CD4-positive, alpha-beta T cell treated with Interferon gamma for 1 hour (primary cell): ENCODE measurements at regions not wholly inside any gene's neighbourhood (a gene's known extent, or its start where the extent isn't known, plus 50 kb on each side); places are given as distances from the start of the nearest gene placed in this dataset.
"Not testable (repeated sequence)": the region's sequence is repeated elsewhere in the genome, so short reads cannot be mapped to it uniquely, and the experiment has no call there.

Source experiments
- DNase-seq: peaks from one replicate; pipeline ENCODE4 v3.0.0-alpha.2; 2020

GRCh38 chr2:47295131-47295980 lies 73.8 kb upstream of the EPCAM start:
- DNase-seq: no peak

- DNase-seq: no peak
These were observed 75.1 kb upstream of the EPCAM start for GRCh38 chr2:47293976-47294375.

- no peak for DNase-seq
These were observed 80.2 kb upstream of the EPCAM start for GRCh38 chr2:47288864-47289263.

GRCh38 chr2:47283659-47284058 lies 85.5 kb upstream of the EPCAM start:
- no peak for DNase-seq

GRCh38 chr2:47282621-47283272 lies 86.4 kb upstream of the EPCAM start:
- DNase-seq: no peak

- DNase-seq: not testable (repeated sequence)
These were observed 89.6 kb upstream of the EPCAM start for GRCh38 chr2:47279525-47279924.

GRCh38 chr2:47277987-47278386 lies 91.1 kb upstream of the EPCAM start:
- no peak for DNase-seq

GRCh38 chr2:47277187-47277586 lies 91.9 kb upstream of the EPCAM start:
- no peak for DNase-seq

- no peak for DNase-seq
These were observed 93.0 kb upstream of the EPCAM start for GRCh38 chr2:47276061-47276460.

- no peak for DNase-seq
These were observed 94.9 kb upstream of the EPCAM start for GRCh38 chr2:47274054-47274782.

GRCh38 chr2:47272905-47273758 lies 96.0 kb upstream of the EPCAM start:
- no peak for DNase-seq

- peak; percentile 48 for DNase-seq
These were observed 95.9 kb upstream of the CALM2 start for GRCh38 chr2:47272031-47272864.

- no peak for DNase-seq
These were observed 95.0 kb upstream of the CALM2 start for GRCh38 chr2:47271054-47272000.

- DNase-seq: no peak
These were observed 94.1 kb upstream of the CALM2 start for GRCh38 chr2:47270421-47270820.

GRCh38 chr2:47269316-47270232 lies 93.3 kb upstream of the CALM2 start:
- DNase-seq: no peak

GRCh38 chr2:47267711-47268086 lies 91.4 kb upstream of the CALM2 start:
- no peak for DNase-seq

- no peak for DNase-seq
These were observed 90.8 kb upstream of the CALM2 start for GRCh38 chr2:47266939-47267710.

- no peak for DNase-seq
These were observed 89.5 kb upstream of the CALM2 start for GRCh38 chr2:47265751-47266231.

- DNase-seq: no peak
These were observed 88.8 kb upstream of the CALM2 start for GRCh38 chr2:47265158-47265557.
